SJCRH30 (cell line): ENCODE measurements at regions not wholly inside any gene's neighbourhood (a gene's known extent, or its start where the extent isn't known, plus 50 kb on each side); places are given as distances from the start of the nearest gene placed in this dataset.
A peak's percentile ranks its signal among the peaks of the same experiment; 100 is the strongest.
"Not testable (repeated sequence)": the region's sequence is repeated elsewhere in the genome, so short reads cannot be mapped to it uniquely, and the experiment has no call there.

Experiments used
- DNase-seq, 2 experiments: peaks; one replicate each; pipeline ENCODE4 v3.0.0-alpha.2; 2015 to 2020
- H3K27ac ChIP-seq: fragments of 250-450 bp; sonication (Bioruptor Pico); 2 replicates; pipeline ENCODE4 v1.5.1; 2020; ENCODE audit warnings: mild to moderate bottlenecking, moderate library complexity
- H3K27me3 ChIP-seq: fragments of 250-450 bp; sonication (Bioruptor Pico); 2 replicates; pipeline ENCODE4 v1.5.1; 2020; ENCODE audit warnings: mild to moderate bottlenecking, moderate library complexity
- H3K36me3 ChIP-seq: fragments of 250-450 bp; sonication (Bioruptor Pico); 2 replicates; pipeline ENCODE4 v1.5.1; 2020; ENCODE audit warnings: mild to moderate bottlenecking, moderate library complexity
- H3K4me1 ChIP-seq: fragments of 250-450 bp; sonication (Bioruptor Pico); 2 replicates; pipeline ENCODE4 v1.5.1; 2020; ENCODE audit warnings: mild to moderate bottlenecking, moderate library complexity
- H3K4me3 ChIP-seq: fragments of 250-450 bp; sonication (Bioruptor Pico); 2 replicates; pipeline ENCODE4 v1.5.1; 2020; ENCODE audit warnings: mild to moderate bottlenecking, moderate library complexity
- H3K9me3 ChIP-seq: fragments of 250-450 bp; sonication (Bioruptor Pico); replicated peaks from 2 replicates; pipeline ENCODE4 v1.5.1; 2020; ENCODE audit warnings: mild to moderate bottlenecking, moderate library complexity

GRCh38 chr12:86496595-86496994 lies 240.4 kb upstream of the MGAT4C start:
- no peak for DNase-seq
- Histone ChIP-seq H3K27ac (no peak overlapping the region), H3K9me3 (no peaks in the 10 kb centered on the region), H3K4me3 (no peak overlapping the region), H3K36me3 (no peaks in the 10 kb centered on the region), H3K4me1 (no peaks in the 10 kb centered on the region), H3K27me3 (no peaks in the 10 kb centered on the region)

DNA sequence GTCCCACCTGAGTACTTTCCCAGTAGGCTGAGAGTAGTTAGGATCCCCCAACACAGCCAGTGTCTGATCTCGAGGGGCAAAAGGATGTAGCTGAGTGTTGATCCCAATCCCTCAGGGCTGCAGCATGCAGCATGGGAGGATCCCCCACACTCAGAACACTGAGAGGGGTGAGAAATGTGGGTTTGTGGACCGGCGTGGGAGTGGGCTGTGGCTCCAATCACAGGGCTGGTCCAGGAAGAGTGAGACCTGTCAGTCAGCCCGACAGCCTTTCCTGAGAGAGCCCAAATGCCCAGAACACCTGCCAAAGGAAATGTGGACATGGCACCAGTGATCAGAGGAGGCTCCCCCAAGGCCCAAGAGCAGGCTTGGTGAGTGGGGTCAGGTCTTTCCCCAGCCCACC lies 228.3 kb upstream of the MGAT4C start:
- no peaks in the 10 kb centered on the region for H3K36me3 ChIP-seq
- H3K4me1 ChIP-seq, result no peaks in the 10 kb centered on the region
- H3K4me3 ChIP-seq, result no peak overlapping the region
- no peaks in the 10 kb centered on the region for H3K9me3 ChIP-seq
- no peak for DNase-seq
- no peaks in the 10 kb centered on the region for H3K27me3 ChIP-seq
- no peak overlapping the region for H3K27ac ChIP-seq

DNA sequence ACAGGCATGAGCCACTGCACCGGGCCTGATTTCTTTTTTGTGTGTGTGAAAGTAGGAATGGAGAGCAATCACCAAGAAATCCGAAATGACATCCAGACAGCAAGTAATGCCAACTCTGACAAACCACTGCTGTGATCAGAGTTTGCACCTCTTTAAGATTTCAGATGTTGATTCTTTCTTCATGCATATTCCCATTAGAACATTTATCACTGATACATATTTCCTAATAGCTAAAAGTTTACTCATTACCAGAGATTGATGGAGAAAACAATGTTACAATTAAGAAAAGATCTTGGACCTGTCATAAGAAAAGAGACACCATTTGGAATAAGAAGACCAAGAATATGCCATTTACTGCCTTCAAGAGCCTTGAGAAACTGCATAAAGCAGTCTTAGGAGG lies 217.0 kb upstream of the MGAT4C start:
- no peak overlapping the region for H3K27ac ChIP-seq
- H3K27me3 ChIP-seq, result no peaks in the 10 kb centered on the region
- DNase-seq, result no peak
- no peaks in the 10 kb centered on the region for H3K4me1 ChIP-seq
- H3K9me3 ChIP-seq, result no peaks in the 10 kb centered on the region
- no peak overlapping the region for H3K4me3 ChIP-seq
- no peaks in the 10 kb centered on the region for H3K36me3 ChIP-seq

GRCh38 chr12:86456776-86457175 lies 200.6 kb upstream of the MGAT4C start:
- H3K4me1 ChIP-seq, result no peaks in the 10 kb centered on the region
- H3K36me3 ChIP-seq, result no peaks in the 10 kb centered on the region

DNA sequence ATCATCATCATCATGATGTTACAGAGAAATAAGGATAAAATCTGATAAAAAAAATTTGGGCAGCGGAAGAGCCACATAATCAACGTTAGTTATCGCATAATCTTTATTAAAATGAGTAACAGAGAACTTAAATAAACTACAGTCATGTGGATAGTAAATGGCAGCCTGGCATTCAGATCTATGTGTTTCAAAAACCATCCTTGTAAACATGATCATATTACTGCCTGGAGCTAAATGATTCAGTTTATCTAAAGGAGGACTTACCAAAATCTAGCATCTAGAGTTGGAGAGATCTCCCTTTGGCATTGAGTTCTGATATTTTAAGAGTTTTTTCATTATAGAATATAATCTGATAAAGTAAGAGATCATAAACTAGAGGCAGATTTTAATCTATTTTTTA lies 200.1 kb upstream of the MGAT4C start:
- Histone ChIP-seq H3K27ac (no peak overlapping the region), H3K27me3 (no peaks in the 10 kb centered on the region)

More at GRCh38 chr12:86456776-86457175, 200.6 kb upstream of the MGAT4C start:
- Histone ChIP-seq H3K27ac (no peak overlapping the region), H3K27me3 (no peaks in the 10 kb centered on the region), H3K4me3 (no peak overlapping the region), H3K9me3 (no peaks in the 10 kb centered on the region)
- no peak for DNase-seq

GRCh38 chr12:86445356-86445755 lies 189.2 kb upstream of the MGAT4C start:
- Histone ChIP-seq H3K4me3 (no peak overlapping the region), H3K27ac (no peak overlapping the region), H3K36me3 (no peaks in the 10 kb centered on the region), H3K4me1 (no peaks in the 10 kb centered on the region), H3K27me3 (no peaks in the 10 kb centered on the region), H3K9me3 (no peaks in the 10 kb centered on the region)
- DNase-seq, result no peak

More for the DNA sequence above, 200.1 kb upstream of the MGAT4C start:
- Histone ChIP-seq H3K4me3 (no peak overlapping the region), H3K36me3 (no peaks in the 10 kb centered on the region), H3K9me3 (no peaks in the 10 kb centered on the region), H3K4me1 (no peaks in the 10 kb centered on the region)
- peak in 1 of 2 experiments; percentile 2 for DNase-seq

DNA sequence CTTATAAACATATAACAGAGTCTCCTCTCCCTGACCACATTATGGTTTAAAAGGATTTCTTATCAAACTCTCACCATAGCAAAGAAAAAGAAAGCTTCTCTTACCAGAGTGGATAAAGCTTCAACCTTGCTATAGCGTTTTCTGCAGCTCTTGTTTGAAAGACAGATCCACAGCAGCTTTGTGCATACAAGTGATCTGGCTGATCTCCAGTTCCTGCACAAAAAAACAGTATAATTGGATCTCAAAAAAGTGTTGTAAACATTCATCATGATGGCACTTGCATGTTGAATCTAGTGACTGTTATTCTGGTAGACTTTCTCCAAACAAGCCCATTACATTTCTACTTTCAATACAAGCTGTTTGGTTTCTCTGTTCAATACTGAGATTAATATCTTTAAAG lies 178.9 kb upstream of the MGAT4C start:
- Histone ChIP-seq H3K27ac (no peak overlapping the region), H3K36me3 (no peaks in the 10 kb centered on the region), H3K4me1 (no peaks in the 10 kb centered on the region)

DNA sequence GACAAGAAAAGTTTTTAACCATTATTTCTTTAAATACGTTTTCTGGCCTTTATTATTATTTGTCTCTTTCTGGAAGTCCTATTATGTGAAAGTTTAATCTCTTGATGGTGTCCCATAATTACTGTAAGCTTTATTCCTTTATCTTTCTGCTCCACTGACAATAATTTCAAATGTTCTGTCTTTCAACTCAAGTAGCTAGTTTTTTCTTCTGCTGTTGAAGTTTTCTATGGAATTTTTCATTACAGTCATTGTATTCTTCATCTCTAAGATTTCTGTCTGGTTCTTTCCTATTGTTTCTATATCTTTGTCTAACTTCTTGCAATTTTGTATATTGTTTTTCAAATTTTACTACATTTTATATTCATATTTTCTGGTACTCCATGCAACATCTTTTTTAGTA lies 173.6 kb upstream of the MGAT4C start:
- H3K4me3 ChIP-seq, result no peak overlapping the region
- no peak for DNase-seq
- no peaks in the 10 kb centered on the region for H3K27me3 ChIP-seq
- no peaks in the 10 kb centered on the region for H3K4me1 ChIP-seq
- no peaks in the 10 kb centered on the region for H3K36me3 ChIP-seq
- no peak overlapping the region for H3K27ac ChIP-seq
- H3K9me3 ChIP-seq, result no peaks in the 10 kb centered on the region

More for the DNA sequence above, 178.9 kb upstream of the MGAT4C start:
- Histone ChIP-seq H3K27me3 (no peaks in the 10 kb centered on the region), H3K4me3 (no peak overlapping the region), H3K9me3 (no peaks in the 10 kb centered on the region)
- DNase-seq, result no peak

GRCh38 chr12:86421333-86421732 lies 165.1 kb upstream of the MGAT4C start:
- no peak for DNase-seq
- Histone ChIP-seq H3K9me3 (no peaks in the 10 kb centered on the region), H3K4me3 (no peak overlapping the region), H3K27me3 (no peaks in the 10 kb centered on the region), H3K4me1 (no peaks in the 10 kb centered on the region), H3K27ac (no peak overlapping the region), H3K36me3 (no peaks in the 10 kb centered on the region)

DNA sequence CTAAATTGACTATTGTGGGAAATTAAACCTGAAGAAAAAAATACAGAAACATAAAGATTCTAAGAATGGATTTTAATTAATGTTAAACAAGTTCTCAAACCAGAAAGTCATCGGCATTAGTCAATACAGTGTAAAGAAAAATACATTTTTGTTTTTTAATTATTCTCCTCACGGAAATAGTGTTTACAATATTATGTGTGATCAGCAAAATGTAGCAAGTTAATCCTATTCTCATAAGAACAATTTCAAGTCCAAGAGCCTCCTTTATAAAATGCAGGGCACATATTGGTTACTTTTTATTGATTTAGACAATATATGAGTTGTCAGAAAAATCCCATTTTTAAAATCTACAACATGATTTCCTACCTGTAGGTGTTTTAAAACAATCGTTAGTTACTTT lies 158.0 kb upstream of the MGAT4C start:
- no peaks in the 10 kb centered on the region for H3K9me3 ChIP-seq
- DNase-seq, result no peak
- H3K4me3 ChIP-seq, result no peak overlapping the region
- H3K27me3 ChIP-seq, result no peaks in the 10 kb centered on the region
- H3K36me3 ChIP-seq, result no peaks in the 10 kb centered on the region
- H3K27ac ChIP-seq, result no peak overlapping the region
- H3K4me1 ChIP-seq, result no peaks in the 10 kb centered on the region

- no peaks in the 10 kb centered on the region for H3K36me3 ChIP-seq
- H3K27ac ChIP-seq, result no peak overlapping the region
- DNase-seq, result no peak
- H3K9me3 ChIP-seq, result no peaks in the 10 kb centered on the region
- no peaks in the 10 kb centered on the region for H3K27me3 ChIP-seq
- no peak overlapping the region for H3K4me3 ChIP-seq
- H3K4me1 ChIP-seq, result no peaks in the 10 kb centered on the region
Measured at GRCh38 chr12:86411710-86412109, 155.5 kb upstream of the MGAT4C start.

GRCh38 chr12:86407620-86408208 lies 151.5 kb upstream of the MGAT4C start:
- H3K9me3 ChIP-seq, result no peaks in the 10 kb centered on the region
- H3K27me3 ChIP-seq, result no peaks in the 10 kb centered on the region
- no peak overlapping the region for H3K27ac ChIP-seq
- DNase-seq, result no peak
- no peak overlapping the region for H3K4me3 ChIP-seq
- no peaks in the 10 kb centered on the region for H3K36me3 ChIP-seq
- H3K4me1 ChIP-seq, result no peaks in the 10 kb centered on the region

GRCh38 chr12:86389949-86390348 lies 133.8 kb upstream of the MGAT4C start:
- H3K4me1 ChIP-seq, result no peaks in the 10 kb centered on the region
- no peaks in the 10 kb centered on the region for H3K27me3 ChIP-seq
- no peak for DNase-seq
- H3K9me3 ChIP-seq, result no peaks in the 10 kb centered on the region
- H3K27ac ChIP-seq, result no peak overlapping the region
- no peaks in the 10 kb centered on the region for H3K36me3 ChIP-seq
- H3K4me3 ChIP-seq, result no peak overlapping the region

DNA sequence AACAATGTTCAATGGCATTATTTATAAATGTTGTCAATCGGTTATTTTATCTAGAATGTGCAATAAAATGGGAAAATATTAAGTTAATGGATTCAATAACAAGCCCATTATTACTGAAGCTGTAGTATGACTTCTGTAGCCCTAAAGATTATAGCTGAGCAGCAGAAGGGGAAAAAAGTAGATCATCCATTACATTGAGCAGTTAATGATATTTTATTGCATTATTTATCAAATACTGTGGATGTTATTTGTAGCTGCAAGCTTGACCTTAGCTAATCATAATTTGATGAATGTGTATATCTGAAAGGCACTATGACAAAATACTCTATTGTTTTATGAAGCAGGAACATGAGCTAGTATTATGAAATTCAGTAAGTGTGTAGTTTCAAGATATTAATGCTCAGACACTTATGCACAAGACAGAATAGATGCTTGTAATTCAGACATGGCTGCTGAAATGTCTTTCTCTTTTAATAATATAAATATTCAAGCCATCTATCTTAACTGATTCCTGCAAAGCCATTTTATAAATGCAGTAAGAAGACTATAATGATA lies 131.5 kb upstream of the MGAT4C start:
- no peak for DNase-seq
- H3K4me3 ChIP-seq, result no peak overlapping the region
- H3K36me3 ChIP-seq, result no peaks in the 10 kb centered on the region
- no peaks in the 10 kb centered on the region for H3K4me1 ChIP-seq
- no peaks in the 10 kb centered on the region for H3K27me3 ChIP-seq
- H3K9me3 ChIP-seq, result no peaks in the 10 kb centered on the region
- no peak overlapping the region for H3K27ac ChIP-seq

- not testable (repeated sequence) for H3K9me3 ChIP-seq, H3K27me3 ChIP-seq, H3K27ac ChIP-seq, H3K4me1 ChIP-seq, H3K4me3 ChIP-seq, DNase-seq, H3K36me3 ChIP-seq
Measured at GRCh38 chr12:86383759-86384158, 127.6 kb upstream of the MGAT4C start.

GRCh38 chr12:86379337-86379736 lies 123.1 kb upstream of the MGAT4C start:
- Histone ChIP-seq H3K27me3 (no peaks in the 10 kb centered on the region), H3K36me3 (no peaks in the 10 kb centered on the region), H3K9me3 (no peaks in the 10 kb centered on the region), H3K4me3 (no peak overlapping the region), H3K4me1 (no peaks in the 10 kb centered on the region), H3K27ac (no peak overlapping the region)
- no peak for DNase-seq
